AG09309 (cell line): ENCODE measurements at regions not wholly inside any gene's neighbourhood (a gene's known extent, or its start where the extent isn't known, plus 50 kb on each side); places are given as distances from the start of the nearest gene placed in this dataset.
"Not testable (repeated sequence)": the region's sequence is repeated elsewhere in the genome, so short reads cannot be mapped to it uniquely, and the experiment has no call there.

ENCODE experiments used
- DNase-seq: peaks from one replicate; pipeline ENCODE4 v3.0.0-alpha.2; 2010; ENCODE audit warnings: low read depth
- H3K4me3 ChIP-seq: 2 replicates; pipeline ENCODE4 v1.5.1; 2011; ENCODE audit warnings: mild to moderate bottlenecking, low read depth, low read length, moderate library complexity; ENCODE audit not compliant: control insufficient read depth
- CTCF ChIP-seq: IDR thresholded peaks from 2 replicates; pipeline ENCODE4 v1.5.1; 2011; ENCODE audit warnings: mild to moderate bottlenecking, low read depth, low read length, inconsistent platforms; ENCODE audit not compliant: insufficient read depth, control insufficient read depth; ENCODE audit errors: missing control alignments

GRCh38 chr20:57774111-57774880 lies 64.5 kb upstream of the PMEPA1 start:
- no peak for DNase-seq
- no peak overlapping the region for H3K4me3 ChIP-seq
- TF ChIP-seq CTCF, result no peak

DNA sequence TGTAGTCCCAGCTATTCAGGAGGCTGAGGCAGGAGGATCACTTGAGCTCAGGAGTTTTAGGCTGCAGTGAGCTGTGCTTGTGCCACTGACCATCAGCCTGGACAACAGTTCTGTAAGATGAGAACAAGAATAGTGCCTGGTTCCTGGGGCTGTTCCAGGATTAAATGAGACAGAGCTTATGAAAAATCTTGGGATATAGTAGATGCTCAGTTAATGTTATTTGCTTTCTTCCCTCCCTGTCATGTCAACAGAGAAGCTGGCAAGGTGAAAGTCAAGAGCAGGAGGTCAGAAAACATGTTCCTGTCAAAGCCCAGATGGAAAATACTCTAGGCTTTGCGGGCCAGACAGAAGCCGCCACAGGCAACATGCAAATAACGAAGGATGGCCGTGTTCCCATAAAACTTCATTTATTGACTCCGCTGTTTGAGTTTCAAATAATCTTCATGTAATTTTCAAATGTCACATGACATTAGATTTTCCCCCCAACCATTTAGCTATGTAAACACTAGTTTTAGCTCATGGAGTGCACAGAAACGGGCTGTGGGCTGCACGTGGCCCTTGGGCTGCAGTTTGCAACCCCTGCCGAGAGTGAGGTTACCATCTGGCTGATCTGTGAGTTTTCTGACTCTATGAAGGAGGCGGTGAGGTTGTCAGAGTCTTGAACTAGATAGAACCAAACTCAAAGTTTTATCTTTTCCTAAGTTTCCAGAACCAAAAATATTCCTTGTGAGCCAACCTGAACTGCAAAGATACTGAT lies 63.4 kb upstream of the PMEPA1 start:
- H3K4me3 ChIP-seq, result no peak overlapping the region
- TF ChIP-seq CTCF, result no peak
- no peak for DNase-seq

DNA sequence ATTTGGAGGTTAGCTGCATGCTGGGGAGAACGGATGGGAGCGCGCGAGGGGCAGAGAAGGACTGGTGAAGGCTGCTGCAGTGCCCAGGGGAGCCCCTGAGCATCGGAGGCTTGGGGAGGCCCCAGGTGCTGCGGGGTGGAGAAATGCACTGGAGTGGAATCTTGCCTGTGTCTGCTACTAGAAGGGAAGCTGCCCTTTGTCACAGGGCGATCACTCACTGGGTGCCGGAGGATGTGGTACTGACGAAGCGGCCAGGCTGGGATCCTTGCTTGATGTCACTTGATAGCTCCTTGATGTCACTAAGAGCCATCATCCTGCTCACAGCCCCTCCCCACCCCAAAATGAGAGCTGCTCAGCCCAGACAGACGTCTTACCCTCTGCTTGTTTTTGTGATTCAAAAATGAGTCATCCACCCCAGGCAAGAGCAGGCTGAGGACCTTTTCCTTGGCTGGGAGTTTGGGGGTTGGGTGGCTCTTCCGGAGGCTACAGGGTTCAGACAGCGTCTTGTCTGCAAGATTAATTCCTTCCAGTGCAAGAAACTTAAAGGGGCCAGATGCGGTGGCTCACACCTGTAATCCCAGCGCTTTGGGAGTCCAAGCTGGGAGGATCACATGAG lies 62.6 kb upstream of the PMEPA1 start:
- H3K4me3 ChIP-seq, result no peak overlapping the region
- TF ChIP-seq CTCF, result no peak
- DNase-seq, result peak; percentile 44

GRCh38 chr20:57770852-57771720 lies 61.3 kb upstream of the PMEPA1 start:
- no peak overlapping the region for H3K4me3 ChIP-seq
- TF ChIP-seq CTCF, result no peak
- no peak for DNase-seq

DNA sequence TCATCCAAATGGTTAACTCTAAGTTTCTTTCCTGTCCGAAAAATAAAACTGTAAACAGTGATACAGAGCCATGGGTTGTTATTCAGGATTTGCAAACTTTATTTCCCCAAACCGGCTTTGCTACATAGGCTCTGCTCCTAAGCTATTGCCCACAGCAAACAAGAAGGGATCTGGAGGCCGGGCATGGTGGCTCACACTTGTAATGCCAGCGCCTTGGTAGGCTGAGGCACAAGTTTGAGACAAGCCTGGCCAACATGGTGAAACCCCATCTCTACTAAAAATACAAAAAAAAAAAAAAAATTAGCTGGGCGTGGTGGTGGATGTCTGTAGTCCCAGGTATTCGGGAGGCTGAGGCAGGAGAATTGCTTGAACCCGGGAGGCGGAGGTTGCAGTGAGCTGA lies 60.6 kb upstream of the PMEPA1 start:
- not testable (repeated sequence) for DNase-seq, H3K4me3 ChIP-seq

- no peak for DNase-seq
- no peak for TF ChIP-seq CTCF
- H3K4me3 ChIP-seq, result no peak overlapping the region
Observed at GRCh38 chr20:57769756-57770155, 59.9 kb upstream of the PMEPA1 start.
